ENCODE measurements at regions not wholly inside any gene's neighbourhood (a gene's known extent, or its start where the extent isn't known, plus 50 kb on each side); places are given as distances from the start of the nearest gene placed in this dataset.
"Not testable (repeated sequence)": the region's sequence is repeated elsewhere in the genome, so short reads cannot be mapped to it uniquely, and the experiment has no call there.

- no peak for DNase-seq
Observed at GRCh38 chr11:33553486-33553885, 147.1 kb downstream of the C11orf91 start.

GRCh38 chr11:33552756-33553155 lies 147.9 kb downstream of the C11orf91 start:
- DNase-seq: no peak

- DNase-seq: no peak
Observed at GRCh38 chr11:33551051-33551450, 149.6 kb downstream of the C11orf91 start.

GRCh38 chr11:33549483-33549882 lies 151.1 kb downstream of the C11orf91 start:
- DNase-seq: no peak

GRCh38 chr11:33545931-33546330 lies 154.7 kb downstream of the C11orf91 start:
- DNase-seq: no peak

- DNase-seq: no peak
Observed at GRCh38 chr11:33544593-33545373, 155.8 kb downstream of the C11orf91 start.

GRCh38 chr11:33543823-33544222 lies 156.8 kb downstream of the C11orf91 start:
- no peak for DNase-seq

- peak; percentile 38 for DNase-seq
Observed at GRCh38 chr11:33542921-33543320, 157.7 kb downstream of the C11orf91 start.

- no peak for DNase-seq
Observed at GRCh38 chr11:33540946-33541915, 159.4 kb downstream of the C11orf91 start.

GRCh38 chr11:33540427-33540826 lies 160.2 kb downstream of the C11orf91 start:
- DNase-seq: no peak

- DNase-seq: no peak
Observed at GRCh38 chr11:33539751-33540150, 160.9 kb downstream of the C11orf91 start.

- no peak for DNase-seq
Observed at GRCh38 chr11:33538726-33539125, 161.9 kb downstream of the C11orf91 start.

- DNase-seq: no peak
Observed at GRCh38 chr11:33536178-33536577, 164.4 kb downstream of the C11orf91 start.

- no peak for DNase-seq
Observed at GRCh38 chr11:33534575-33534974, 166.1 kb downstream of the C11orf91 start.

GRCh38 chr11:33533386-33534052 lies 167.1 kb downstream of the C11orf91 start:
- DNase-seq: no peak

GRCh38 chr11:33532720-33533385 lies 167.8 kb downstream of the C11orf91 start:
- no peak for DNase-seq

- no peak for DNase-seq
Observed at GRCh38 chr11:33532257-33532656, 168.4 kb downstream of the C11orf91 start.

- no peak for DNase-seq
Observed at GRCh38 chr11:33531743-33532181, 168.9 kb downstream of the C11orf91 start.

- no peak for DNase-seq
Observed at GRCh38 chr11:33530815-33531214, 169.8 kb downstream of the C11orf91 start.

- DNase-seq: no peak
Observed at GRCh38 chr11:33529461-33529860, 171.2 kb downstream of the C11orf91 start.

GRCh38 chr11:33527738-33528137 lies 172.9 kb downstream of the C11orf91 start:
- not testable (repeated sequence) for DNase-seq

GRCh38 chr11:33525789-33526188 lies 174.8 kb downstream of the C11orf91 start:
- DNase-seq: no peak

GRCh38 chr11:33521384-33521783 lies 179.2 kb downstream of the C11orf91 start:
- DNase-seq: no peak
